Loucy (cell line): ENCODE measurements at regions not wholly inside any gene's neighbourhood (a gene's known extent, or its start where the extent isn't known, plus 50 kb on each side); places are given as distances from the start of the nearest gene placed in this dataset.
A peak's percentile ranks its signal among the peaks of the same experiment; 100 is the strongest.

Experiments used
- H2AFZ ChIP-seq: fragments of 200-600 bp; sonication (generic); 2 replicates; pipeline ENCODE4 v1.6.0; 2016; ENCODE audit warnings: antibody characterized with exemption, mild to moderate bottlenecking, low read length, moderate library complexity
- H3F3A ChIP-seq: fragments of 200-600 bp; 2 replicates; pipeline ENCODE4 v1.6.0; 2016; ENCODE audit warnings: antibody characterized with exemption, low read depth, mild to moderate bottlenecking
- H3K27me3 ChIP-seq: fragments of 200-600 bp; sonication (generic); 2 replicates; pipeline ENCODE4 v1.6.1; 2014; ENCODE audit warnings: low read length, mild to moderate bottlenecking; ENCODE audit not compliant: insufficient read depth, poor library complexity, severe bottlenecking
- H3K36me3 ChIP-seq: fragments of 200-600 bp; sonication (generic); 2 replicates; pipeline ENCODE4 v1.6.1; 2016; ENCODE audit warnings: low read length; ENCODE audit not compliant: insufficient read depth
- H3K4me1 ChIP-seq: fragments of 200-600 bp; sonication (generic); 2 replicates; pipeline ENCODE4 v1.5.1; 2014; ENCODE audit warnings: low read length, mild to moderate bottlenecking; ENCODE audit not compliant: insufficient read depth, poor library complexity, severe bottlenecking
- H3K4me2 ChIP-seq: fragments of 200-600 bp; sonication (generic); 2 replicates; pipeline ENCODE4 v1.6.0; 2014; ENCODE audit warnings: antibody characterized with exemption, low read length, low read depth, mild to moderate bottlenecking; ENCODE audit not compliant: poor library complexity, severe bottlenecking
- H3K4me3 ChIP-seq: fragments of 200-600 bp; sonication (generic); 2 replicates; pipeline ENCODE4 v1.5.1; 2014; ENCODE audit warnings: low read length, mild to moderate bottlenecking, mixed read lengths; ENCODE audit not compliant: poor library complexity, severe bottlenecking
- H3K79me2 ChIP-seq: fragments of 200-600 bp; sonication (generic); 2 replicates; pipeline ENCODE4 v1.6.1; 2014; ENCODE audit warnings: low read length; ENCODE audit not compliant: insufficient read depth
- H3K9ac ChIP-seq: fragments of 200-600 bp; sonication (generic); 2 replicates; pipeline ENCODE4 v1.6.0; 2014; ENCODE audit warnings: mild to moderate bottlenecking, low read depth, low read length, moderate library complexity; ENCODE audit not compliant: poor library complexity, severe bottlenecking
- H3K9me2 ChIP-seq: fragments of 200-600 bp; sonication (generic); replicated peaks from 2 replicates; pipeline ENCODE4 v1.6.1; 2016; ENCODE audit warnings: low read depth, low read length, mixed read lengths
- H3K9me3 ChIP-seq: fragments of 200-600 bp; sonication (generic); 2 replicates; pipeline ENCODE4 v1.6.1; 2014; ENCODE audit warnings: mild to moderate bottlenecking, antibody characterized with exemption, low read length, low read depth; ENCODE audit not compliant: insufficient read depth
- H4K20me1 ChIP-seq: fragments of 200-600 bp; sonication (generic); 2 replicates; pipeline ENCODE4 v1.6.0; 2014; ENCODE audit warnings: antibody characterized with exemption, low read length, mild to moderate bottlenecking; ENCODE audit not compliant: insufficient read depth, poor library complexity, severe bottlenecking
- EZH2phosphoT487 ChIP-seq: fragments of 200-600 bp; IDR thresholded peaks from 2 replicates; pipeline ENCODE4 v1.6.1; 2018; ENCODE audit warnings: antibody characterized with exemption, mild to moderate bottlenecking, moderate library complexity, borderline replicate concordance
- TF ChIP-seq, protein P1 (sequence below): fragments of 200-600 bp; sonication (generic); conservative IDR thresholded peaks from 2 replicates; pipeline ENCODE4 v1.5.1; 2014; ENCODE audit warnings: mild to moderate bottlenecking, antibody characterized with exemption, low read length

- no peaks in the 10 kb centered on the region for H3F3A ChIP-seq
- H2AFZ ChIP-seq: no peak overlapping the region
- no peak overlapping the region for H3K4me3 ChIP-seq
- H3K4me2 ChIP-seq: no peak overlapping the region
- H3K27me3 ChIP-seq: no peaks in the 10 kb centered on the region
- H3K9ac ChIP-seq: no peak overlapping the region
- no peaks in the 10 kb centered on the region for H3K36me3 ChIP-seq
- TF ChIP-seq, protein P1, sequence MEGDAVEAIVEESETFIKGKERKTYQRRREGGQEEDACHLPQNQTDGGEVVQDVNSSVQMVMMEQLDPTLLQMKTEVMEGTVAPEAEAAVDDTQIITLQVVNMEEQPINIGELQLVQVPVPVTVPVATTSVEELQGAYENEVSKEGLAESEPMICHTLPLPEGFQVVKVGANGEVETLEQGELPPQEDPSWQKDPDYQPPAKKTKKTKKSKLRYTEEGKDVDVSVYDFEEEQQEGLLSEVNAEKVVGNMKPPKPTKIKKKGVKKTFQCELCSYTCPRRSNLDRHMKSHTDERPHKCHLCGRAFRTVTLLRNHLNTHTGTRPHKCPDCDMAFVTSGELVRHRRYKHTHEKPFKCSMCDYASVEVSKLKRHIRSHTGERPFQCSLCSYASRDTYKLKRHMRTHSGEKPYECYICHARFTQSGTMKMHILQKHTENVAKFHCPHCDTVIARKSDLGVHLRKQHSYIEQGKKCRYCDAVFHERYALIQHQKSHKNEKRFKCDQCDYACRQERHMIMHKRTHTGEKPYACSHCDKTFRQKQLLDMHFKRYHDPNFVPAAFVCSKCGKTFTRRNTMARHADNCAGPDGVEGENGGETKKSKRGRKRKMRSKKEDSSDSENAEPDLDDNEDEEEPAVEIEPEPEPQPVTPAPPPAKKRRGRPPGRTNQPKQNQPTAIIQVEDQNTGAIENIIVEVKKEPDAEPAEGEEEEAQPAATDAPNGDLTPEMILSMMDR: no peak
- no peak for TF ChIP-seq EZH2phosphoT487
- H3K9me3 ChIP-seq: no peaks in the 10 kb centered on the region
- H3K79me2 ChIP-seq: no peaks in the 10 kb centered on the region
- no peaks in the 10 kb centered on the region for H4K20me1 ChIP-seq
- H3K9me2 ChIP-seq: no peaks in the 10 kb centered on the region
- H3K4me1 ChIP-seq: peaks cover 3% of the 10 kb centered on the region
Measured at GRCh38 chr16:72242757-72243156, 70.8 kb upstream of the PMFBP1 start.

- Histone ChIP-seq H3K4me1 (peaks cover 3% of the 10 kb centered on the region), H3K79me2 (no peaks in the 10 kb centered on the region), H3F3A (no peaks in the 10 kb centered on the region), H3K4me2 (no peak overlapping the region), H4K20me1 (no peaks in the 10 kb centered on the region), H3K36me3 (no peaks in the 10 kb centered on the region), H3K9me3 (no peaks in the 10 kb centered on the region), H2AFZ (no peak overlapping the region), H3K9me2 (no peaks in the 10 kb centered on the region), H3K4me3 (no peak overlapping the region), H3K9ac (no peak overlapping the region), H3K27me3 (no peaks in the 10 kb centered on the region)
- no peak for TF ChIP-seq EZH2phosphoT487
- TF ChIP-seq, protein P1: peak; percentile 67
Measured at GRCh38 chr16:72241930-72242329, 70.0 kb upstream of the PMFBP1 start.

- Histone ChIP-seq H3K79me2 (no peaks in the 10 kb centered on the region), H2AFZ (no peak overlapping the region), H4K20me1 (no peaks in the 10 kb centered on the region), H3K4me3 (no peak overlapping the region), H3K36me3 (no peaks in the 10 kb centered on the region), H3K4me1 (no peaks in the 10 kb centered on the region), H3K9me3 (no peaks in the 10 kb centered on the region), H3K9me2 (no peaks in the 10 kb centered on the region), H3F3A (no peaks in the 10 kb centered on the region), H3K9ac (no peak overlapping the region), H3K27me3 (no peaks in the 10 kb centered on the region), H3K4me2 (no peak overlapping the region)
- no peak for TF ChIP-seq EZH2phosphoT487
- TF ChIP-seq, protein P1: no peak
Measured at GRCh38 chr16:72241008-72241407, 69.1 kb upstream of the PMFBP1 start.
